Cardiac fibroblast (primary cell): ENCODE measurements at regions not wholly inside any gene's neighbourhood (a gene's known extent, or its start where the extent isn't known, plus 50 kb on each side); places are given as distances from the start of the nearest gene placed in this dataset.
"Not testable (repeated sequence)": the region's sequence is repeated elsewhere in the genome, so short reads cannot be mapped to it uniquely, and the experiment has no call there.

Experiments
- DNase-seq, 2 donors: peaks; one replicate each; pipeline versions ENCODE4 v3.0.0 to v3.0.0-alpha.2; 2010; ENCODE audit warnings: low read depth in 2 of 2
- H3K4me3 ChIP-seq, 2 donors: replicated peaks in 1 of 2; 1 replicate in 1 of 2; 2 replicates in 1 of 2; pipeline ENCODE4 v1.5.1; 2011; ENCODE audit warnings: low read depth in 2 of 2, low read length in 2 of 2, mild to moderate bottlenecking in 2 of 2, moderate library complexity in 1 of 2
- CTCF ChIP-seq: IDR thresholded peaks from one replicate; pipeline ENCODE4 v1.5.1; 2011; ENCODE audit warnings: low read depth, mild to moderate bottlenecking, low read length, inconsistent platforms

GRCh38 chr10:60605476-60605875 is 172.8 kb upstream of the CDK1 start:
- TF ChIP-seq CTCF = no peak
- no peak for DNase-seq
- no peak overlapping the region for H3K4me3 ChIP-seq

- peak in 1 of 2 donors; percentile 29 for DNase-seq
- TF ChIP-seq CTCF = no peak
- no peak overlapping the region for H3K4me3 ChIP-seq
Measured at GRCh38 chr10:60604342-60604741, 173.9 kb upstream of the CDK1 start.

- peak in 1 of 2 donors; percentile 18 for DNase-seq
- H3K4me3 ChIP-seq = no peak overlapping the region
- TF ChIP-seq CTCF = no peak
Measured at GRCh38 chr10:60597513-60597912, 180.8 kb upstream of the CDK1 start.

- no peak for DNase-seq
- no peak for TF ChIP-seq CTCF
- no peak overlapping the region for H3K4me3 ChIP-seq
Measured at GRCh38 chr10:60595852-60596251, 182.4 kb upstream of the CDK1 start.

- peak; percentile 45 for TF ChIP-seq CTCF
- no peak overlapping the region for H3K4me3 ChIP-seq
- peak in 1 of 2 donors; percentile 36 for DNase-seq
Measured at GRCh38 chr10:60594476-60595051, 183.7 kb upstream of the CDK1 start.

- no peak overlapping the region for H3K4me3 ChIP-seq
- TF ChIP-seq CTCF = no peak
- no peak for DNase-seq
Measured at GRCh38 chr10:60591119-60591518, 187.2 kb upstream of the CDK1 start.

GRCh38 chr10:60589376-60589775 is 188.9 kb upstream of the CDK1 start:
- DNase-seq = no peak
- TF ChIP-seq CTCF = no peak
- H3K4me3 ChIP-seq = no peak overlapping the region

GRCh38 chr10:60581782-60582181 is 192.1 kb upstream of the ANK3 start:
- not testable (repeated sequence) for DNase-seq, H3K4me3 ChIP-seq
